ENCODE measurements at regions not wholly inside any gene's neighbourhood (a gene's known extent, or its start where the extent isn't known, plus 50 kb on each side); places are given as distances from the start of the nearest gene placed in this dataset.
A peak's percentile ranks its signal among the peaks of the same experiment; 100 is the strongest.

DNA sequence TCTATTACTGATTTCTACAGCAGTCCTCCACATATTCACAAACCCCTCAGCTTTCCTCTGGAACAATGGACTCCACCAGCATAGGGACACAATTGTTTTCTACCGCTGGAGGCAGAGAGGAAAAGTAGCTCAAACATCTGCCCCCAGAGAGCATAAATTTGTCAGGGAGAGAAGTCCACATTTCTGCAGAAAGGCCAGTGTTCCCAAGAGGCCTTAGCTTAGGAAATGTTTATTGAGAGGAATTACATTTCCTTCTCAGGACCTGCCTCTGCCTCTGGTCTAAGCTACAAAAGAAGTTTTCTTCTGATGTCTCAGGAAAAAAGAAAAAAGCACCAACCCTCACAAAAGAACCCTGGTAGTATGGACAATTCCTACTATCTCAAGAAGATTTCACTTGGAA lies 217.8 kb upstream of the BMP4 start:
- Histone ChIP-seq H3K27me3 (no peaks in the 10 kb centered on the region), H3K4me1 (peaks cover 0 to 35% of the 10 kb centered on the region in 2 donors), H3K9me3 (no peaks in the 10 kb centered on the region), H3K36me3 (no peaks in the 10 kb centered on the region), H3K27ac (peak overlapping the region; percentile 56 to 65), H3K4me3 (no peak overlapping the region)
- no peak for DNase-seq (ENCODE audit: low spot score in 2 of 2)
- TF ChIP-seq, protein P1, sequence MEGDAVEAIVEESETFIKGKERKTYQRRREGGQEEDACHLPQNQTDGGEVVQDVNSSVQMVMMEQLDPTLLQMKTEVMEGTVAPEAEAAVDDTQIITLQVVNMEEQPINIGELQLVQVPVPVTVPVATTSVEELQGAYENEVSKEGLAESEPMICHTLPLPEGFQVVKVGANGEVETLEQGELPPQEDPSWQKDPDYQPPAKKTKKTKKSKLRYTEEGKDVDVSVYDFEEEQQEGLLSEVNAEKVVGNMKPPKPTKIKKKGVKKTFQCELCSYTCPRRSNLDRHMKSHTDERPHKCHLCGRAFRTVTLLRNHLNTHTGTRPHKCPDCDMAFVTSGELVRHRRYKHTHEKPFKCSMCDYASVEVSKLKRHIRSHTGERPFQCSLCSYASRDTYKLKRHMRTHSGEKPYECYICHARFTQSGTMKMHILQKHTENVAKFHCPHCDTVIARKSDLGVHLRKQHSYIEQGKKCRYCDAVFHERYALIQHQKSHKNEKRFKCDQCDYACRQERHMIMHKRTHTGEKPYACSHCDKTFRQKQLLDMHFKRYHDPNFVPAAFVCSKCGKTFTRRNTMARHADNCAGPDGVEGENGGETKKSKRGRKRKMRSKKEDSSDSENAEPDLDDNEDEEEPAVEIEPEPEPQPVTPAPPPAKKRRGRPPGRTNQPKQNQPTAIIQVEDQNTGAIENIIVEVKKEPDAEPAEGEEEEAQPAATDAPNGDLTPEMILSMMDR (IDR thresholded peaks at IDR 0.05), result no peak
- intact Hi-C loops (cut with DNase I), result loop anchor here (2.0 kb wide), 3 partner anchors 66 to 636 kb away; no protein-coding TSS in a partner anchor

DNA sequence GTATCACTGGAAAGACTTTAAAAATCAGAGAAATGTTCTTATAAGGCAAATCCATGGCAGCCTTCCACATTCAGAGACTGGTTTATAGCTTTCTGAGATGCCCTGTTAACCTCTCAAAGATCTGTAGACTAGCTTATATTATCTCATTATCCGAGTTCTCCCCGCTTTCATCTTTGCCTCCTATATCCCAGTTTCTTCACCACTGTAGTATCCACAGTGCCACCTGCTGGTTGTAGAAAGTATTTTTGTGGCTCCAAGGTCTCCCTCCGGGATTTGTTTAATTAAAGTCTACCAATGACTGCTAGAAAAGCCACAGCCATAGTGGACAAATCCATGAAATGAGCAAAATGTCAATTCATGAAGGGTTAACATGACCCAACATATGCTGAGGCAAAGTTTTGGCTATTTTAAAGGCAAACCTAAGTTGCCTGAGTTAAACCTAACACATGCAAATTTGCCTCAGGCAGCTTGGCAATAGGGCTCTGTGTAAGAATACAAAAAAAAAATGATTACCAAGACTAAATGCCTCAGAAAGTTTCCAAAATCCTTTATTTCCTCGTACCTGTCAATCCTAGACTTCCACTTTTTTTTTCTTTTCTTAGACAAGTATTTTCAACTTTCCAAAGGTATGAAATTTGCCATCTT lies 218.8 kb upstream of the BMP4 start:
- intact Hi-C loops (cut with DNase I), result loop anchor here (2.0 to 5.0 kb wide), 4 partner anchors 67 to 637 kb away; no protein-coding TSS in a partner anchor
- H3K4me1 ChIP-seq, result peaks cover 0 to 30% of the 10 kb centered on the region in 2 donors
- TF ChIP-seq, protein P1 (IDR thresholded peaks at IDR 0.05), result peak; percentile 57 to 86 (median 81)
- H3K4me3 ChIP-seq, result no peak overlapping the region
- H3K36me3 ChIP-seq, result no peaks in the 10 kb centered on the region
- H3K9me3 ChIP-seq, result no peaks in the 10 kb centered on the region
- H3K27ac ChIP-seq, result peak overlapping the region in 1 of 2 donors; percentile 56
- H3K27me3 ChIP-seq, result no peaks in the 10 kb centered on the region
- peak in 1 of 2 donors; percentile 80 for DNase-seq (ENCODE audit: low spot score in 2 of 2)

DNA sequence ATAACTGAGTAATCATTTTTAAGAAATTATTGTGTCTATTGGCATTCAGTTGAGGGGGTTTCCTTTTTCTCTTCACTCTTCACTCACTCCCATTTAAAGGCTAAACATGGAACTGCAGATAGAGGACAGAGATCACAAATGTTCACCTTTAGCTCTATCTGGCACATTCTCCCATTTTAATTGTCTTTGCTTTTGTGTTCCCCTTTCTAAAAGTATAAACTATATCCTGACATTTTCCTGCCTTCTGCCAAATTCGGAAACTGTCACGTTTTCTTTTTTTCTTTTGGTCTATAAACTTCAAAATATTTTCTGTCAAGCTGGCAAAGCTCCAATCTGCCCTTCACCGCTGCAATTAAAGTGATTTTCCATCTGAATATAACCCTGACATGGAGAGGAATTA lies 219.8 kb upstream of the CDKN3 start:
- TF ChIP-seq, protein P1 (IDR thresholded peaks at IDR 0.05), result no peak
- intact Hi-C loops (cut with DNase I), result loop anchor here (5.0 kb wide), 1 partner anchor 170 kb away; no protein-coding TSS in a partner anchor
- Histone ChIP-seq H3K9me3 (no peaks in the 10 kb centered on the region), H3K27ac (no peak overlapping the region), H3K36me3 (no peaks in the 10 kb centered on the region), H3K4me1 (peaks cover 0 to 27% of the 10 kb centered on the region in 2 donors), H3K4me3 (no peak overlapping the region), H3K27me3 (no peaks in the 10 kb centered on the region)
- DNase-seq (ENCODE audit: low spot score in 2 of 2), result no peak

DNA sequence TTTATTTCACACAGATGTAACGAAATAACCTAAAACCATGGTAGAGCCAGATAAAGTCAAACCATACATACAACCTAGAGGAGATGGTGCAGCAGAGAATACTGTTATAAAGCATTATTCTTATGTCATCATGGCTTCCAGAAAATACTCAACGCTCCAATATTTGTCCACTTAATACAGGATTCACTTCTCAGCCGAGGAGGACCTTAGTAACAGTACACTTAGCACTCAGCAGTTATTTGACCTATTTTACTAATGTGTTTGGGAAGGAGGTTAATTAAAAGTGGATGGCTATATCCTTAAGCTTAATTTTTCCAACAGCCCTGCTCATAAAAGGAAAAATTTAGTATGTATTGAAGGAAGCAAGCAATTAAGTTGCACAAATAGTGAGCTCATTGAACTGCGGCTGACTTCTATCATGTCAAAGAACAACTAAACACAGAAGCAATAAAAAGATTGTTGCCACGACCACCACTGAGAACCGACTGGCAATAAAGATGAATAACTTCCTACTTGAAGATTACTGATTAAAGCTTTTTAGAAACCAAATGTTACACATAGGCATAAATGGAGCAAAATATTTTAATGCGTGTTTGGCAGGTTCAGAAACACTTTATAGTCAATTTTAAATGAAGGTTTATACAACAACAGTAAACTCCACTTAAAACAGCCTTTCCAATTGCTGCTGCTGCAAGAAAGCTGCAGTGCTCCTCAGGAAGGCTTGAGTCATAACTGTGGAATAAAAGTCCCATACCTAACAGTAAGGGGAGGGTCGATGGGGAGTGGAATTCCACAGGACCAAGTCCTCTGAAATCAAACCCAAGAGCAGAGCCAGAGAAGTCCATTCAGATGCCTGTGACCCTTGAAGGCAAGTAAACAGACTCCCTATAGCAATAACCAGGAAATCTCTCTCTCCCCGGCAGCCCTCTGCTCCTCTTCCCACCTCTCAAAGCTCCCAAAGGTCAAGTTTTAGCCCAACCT lies 218.9 kb upstream of the CDKN3 start:
- H3K27me3 ChIP-seq, result no peaks in the 10 kb centered on the region
- no peak overlapping the region for H3K4me3 ChIP-seq
- TF ChIP-seq, protein P1 (IDR thresholded peaks at IDR 0.05), result no peak
- no peak overlapping the region for H3K27ac ChIP-seq
- no peaks in the 10 kb centered on the region for H3K36me3 ChIP-seq
- peaks cover 0 to 23% of the 10 kb centered on the region in 2 donors for H3K4me1 ChIP-seq
- H3K9me3 ChIP-seq, result no peaks in the 10 kb centered on the region
- intact Hi-C loops (cut with DNase I), result loop anchor here (5.0 kb wide), 1 partner anchor 169 kb away; no protein-coding TSS in a partner anchor
- no peak for DNase-seq (ENCODE audit: low spot score in 2 of 2)

DNA sequence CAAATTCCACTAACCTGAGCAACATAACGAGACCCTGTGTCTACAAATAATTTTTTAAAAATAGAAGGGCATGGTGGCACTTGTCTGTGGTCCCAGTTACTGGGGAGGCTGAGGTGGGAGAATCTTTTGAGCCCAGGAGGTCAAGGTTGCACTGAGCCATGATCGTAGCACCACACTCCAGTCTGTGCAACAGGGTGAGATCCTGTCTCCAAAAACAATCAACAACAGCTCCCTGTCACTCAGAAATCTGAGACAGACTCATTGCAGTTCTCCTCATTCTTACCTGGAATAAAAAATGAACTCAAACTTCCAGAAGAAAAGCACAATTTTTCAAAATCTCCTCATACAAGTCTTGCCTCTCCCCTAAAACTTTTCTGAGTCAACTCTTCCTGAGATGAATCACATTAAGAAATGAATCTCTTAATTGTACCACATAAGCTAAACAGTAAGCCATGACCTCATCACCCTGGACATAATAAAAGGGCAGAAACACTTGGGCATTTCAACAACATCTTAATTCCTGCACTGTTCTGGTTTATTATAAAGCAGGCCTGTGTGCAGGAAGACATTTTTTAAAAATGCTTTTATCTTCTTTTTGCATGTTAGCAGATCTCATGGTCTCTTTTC lies 214.3 kb upstream of the CDKN3 start:
- intact Hi-C loops (cut with DNase I), result no loop called here
- no peaks in the 10 kb centered on the region for H3K36me3 ChIP-seq
- no peak overlapping the region for H3K4me3 ChIP-seq
- no peaks in the 10 kb centered on the region for H3K4me1 ChIP-seq
- H3K27me3 ChIP-seq, result no peaks in the 10 kb centered on the region
- H3K9me3 ChIP-seq, result no peaks in the 10 kb centered on the region
- no peak overlapping the region for H3K27ac ChIP-seq
- no peak for DNase-seq (ENCODE audit: low spot score in 2 of 2)
- TF ChIP-seq, protein P1 (IDR thresholded peaks at IDR 0.05), result no peak
